Stimulated activated naive CD8-positive, alpha-beta T cell treated with anti-CD3 and anti-CD28 coated beads, Interleukin-15, amount 100 ng/mL, for 72 hours (primary cell): ENCODE measurements at regions not wholly inside any gene's neighbourhood (a gene's known extent, or its start where the extent isn't known, plus 50 kb on each side); places are given as distances from the start of the nearest gene placed in this dataset.
"Not testable (repeated sequence)": the region's sequence is repeated elsewhere in the genome, so short reads cannot be mapped to it uniquely, and the experiment has no call there.

ENCODE experiments used
- ATAC-seq: fragments of 150-1000 bp; cut with Tn5 transposase; 2 replicates; pipeline ENCODE4 v1.10.0; 2021; ENCODE audit warnings: mild to moderate bottlenecking, moderate library complexity
- DNase-seq, 2 donors: peaks; one replicate each; pipeline ENCODE4 v3.0.0; 2021 to 2022
- H3K27ac Mint-ChIP-seq, 2 donors: one replicate each; pipeline ENCODE4 v1.8.0; 2022; ENCODE audit warnings: mild to moderate bottlenecking in 2 of 2, mixed read lengths in 2 of 2, moderate library complexity in 2 of 2
- H3K27me3 Mint-ChIP-seq: one replicate; pipeline ENCODE4 v1.8.0; 2022; ENCODE audit warnings: mixed read lengths
- H3K4me1 Mint-ChIP-seq: one replicate; pipeline ENCODE4 v1.8.0; 2022; ENCODE audit warnings: mild to moderate bottlenecking, mixed read lengths
- H3K4me3 Mint-ChIP-seq, 2 donors: one replicate each; pipeline ENCODE4 v1.8.0; 2022; ENCODE audit warnings: mild to moderate bottlenecking in 2 of 2, mixed read lengths in 2 of 2, moderate library complexity in 1 of 2
- H3K9me3 Mint-ChIP-seq, 2 donors: one replicate each; pipeline ENCODE4 v1.8.0; 2022; ENCODE audit warnings: mixed read lengths in 2 of 2

DNA sequence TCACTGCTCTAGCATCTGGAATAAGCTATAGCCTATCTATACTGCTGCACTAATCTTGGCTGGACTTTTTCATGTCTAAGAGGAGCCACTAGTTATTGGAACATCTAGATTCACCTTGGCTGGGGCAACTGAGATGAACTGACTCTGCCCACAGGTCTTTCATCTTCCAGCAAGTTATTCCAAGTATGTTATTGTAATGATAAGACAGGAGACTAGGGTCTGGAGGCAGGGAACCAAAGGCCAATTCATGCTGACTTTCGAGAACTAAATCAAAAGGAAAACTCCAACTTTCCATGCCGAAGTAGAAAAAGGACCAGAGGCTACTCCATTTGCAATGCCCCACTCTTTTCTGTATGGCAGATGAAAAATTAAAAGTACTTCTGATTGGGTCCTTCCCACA, 1243.0 kb upstream of the RAG2 start:
- no peak for ATAC-seq
- DNase-seq, result no peak
- H3K27me3 Mint-ChIP-seq, result no peaks in the 10 kb centered on the region
- no peak overlapping the region for H3K27ac Mint-ChIP-seq
- H3K4me3 Mint-ChIP-seq, result no peak overlapping the region
- H3K9me3 Mint-ChIP-seq, result peaks cover 7% of the 10 kb centered on the region in 2 donors
- no peaks in the 10 kb centered on the region for H3K4me1 Mint-ChIP-seq

DNA sequence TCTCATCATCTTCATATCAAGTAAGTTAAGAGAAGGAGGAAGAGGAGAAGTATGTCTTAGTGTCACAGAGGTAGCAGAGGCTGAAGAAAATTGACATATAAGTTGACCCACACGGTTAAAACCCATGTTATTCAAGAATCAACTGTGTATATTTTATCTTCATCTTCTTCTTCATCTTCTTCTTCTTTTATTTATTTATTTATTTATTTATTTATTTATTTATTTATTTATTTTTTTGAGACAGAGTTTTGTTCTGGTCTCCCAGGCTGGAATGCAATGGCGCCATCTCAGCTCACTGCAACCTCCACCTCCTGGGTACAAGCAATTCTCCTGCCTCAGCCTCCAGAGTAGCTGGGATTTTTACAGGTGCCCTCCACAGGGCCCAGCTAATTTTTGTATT, 1242.3 kb upstream of the RAG2 start:
- H3K27me3 Mint-ChIP-seq, H3K4me3 Mint-ChIP-seq, ATAC-seq, DNase-seq, H3K9me3 Mint-ChIP-seq, H3K4me1 Mint-ChIP-seq, H3K27ac Mint-ChIP-seq: not testable (repeated sequence)

DNA sequence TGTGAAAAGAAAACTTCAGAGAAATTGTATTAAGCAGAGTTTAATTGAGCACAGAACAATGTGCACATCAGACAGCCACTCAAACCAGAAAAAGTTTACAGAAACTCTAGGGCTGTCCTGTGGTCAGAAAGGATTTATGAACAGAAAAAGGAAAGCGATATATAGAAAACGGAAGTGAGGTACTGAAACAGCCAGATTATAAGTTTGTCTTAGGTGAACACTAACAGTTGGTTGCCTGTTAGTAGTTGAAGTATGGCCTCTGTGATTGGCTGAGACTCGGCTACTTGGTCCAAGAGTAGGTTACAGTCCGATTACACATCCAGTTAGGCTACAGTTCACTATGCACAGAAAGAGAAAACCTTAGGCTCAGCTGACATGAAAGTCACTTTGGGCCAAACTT, 1232.5 kb upstream of the RAG2 start:
- H3K27me3 Mint-ChIP-seq, result no peaks in the 10 kb centered on the region
- ATAC-seq, result no peak
- H3K4me1 Mint-ChIP-seq, result no peaks in the 10 kb centered on the region
- peaks cover 0 to 4% of the 10 kb centered on the region in 2 donors for H3K9me3 Mint-ChIP-seq
- H3K4me3 Mint-ChIP-seq, result no peak overlapping the region
- H3K27ac Mint-ChIP-seq, result no peak overlapping the region
- DNase-seq, result no peak

DNA sequence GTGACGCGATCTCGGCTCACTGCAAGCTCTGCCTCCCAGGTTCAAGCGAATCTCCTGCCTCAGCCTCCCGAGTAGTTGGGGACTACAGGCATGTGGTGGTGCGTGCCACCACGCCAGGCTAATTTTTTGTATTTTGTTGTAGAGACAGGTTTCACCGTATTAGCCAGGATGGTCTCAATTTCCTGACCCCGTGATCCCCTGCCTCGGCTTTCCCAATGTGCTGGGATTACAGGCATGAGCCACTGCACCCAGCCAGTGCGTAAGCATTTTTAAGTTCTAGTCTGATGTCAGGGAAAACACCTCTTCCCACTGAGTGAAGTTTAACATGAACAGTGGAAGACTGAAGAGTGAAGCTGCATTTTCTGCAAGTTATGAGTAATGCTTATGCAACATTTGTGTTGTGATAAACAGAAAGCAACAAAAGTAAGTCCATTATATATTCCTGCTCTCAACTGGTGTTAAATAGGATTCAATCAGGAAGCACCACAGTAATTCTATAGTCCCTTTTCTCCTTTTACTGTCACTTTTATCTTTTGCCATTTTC, 1219.8 kb upstream of the RAG2 start:
- no peak overlapping the region for H3K4me3 Mint-ChIP-seq
- DNase-seq (no peak), ATAC-seq (no peak)
- no peaks in the 10 kb centered on the region for H3K4me1 Mint-ChIP-seq
- H3K9me3 Mint-ChIP-seq, result no peaks in the 10 kb centered on the region
- H3K27me3 Mint-ChIP-seq, result no peaks in the 10 kb centered on the region
- H3K27ac Mint-ChIP-seq, result no peak overlapping the region

DNA sequence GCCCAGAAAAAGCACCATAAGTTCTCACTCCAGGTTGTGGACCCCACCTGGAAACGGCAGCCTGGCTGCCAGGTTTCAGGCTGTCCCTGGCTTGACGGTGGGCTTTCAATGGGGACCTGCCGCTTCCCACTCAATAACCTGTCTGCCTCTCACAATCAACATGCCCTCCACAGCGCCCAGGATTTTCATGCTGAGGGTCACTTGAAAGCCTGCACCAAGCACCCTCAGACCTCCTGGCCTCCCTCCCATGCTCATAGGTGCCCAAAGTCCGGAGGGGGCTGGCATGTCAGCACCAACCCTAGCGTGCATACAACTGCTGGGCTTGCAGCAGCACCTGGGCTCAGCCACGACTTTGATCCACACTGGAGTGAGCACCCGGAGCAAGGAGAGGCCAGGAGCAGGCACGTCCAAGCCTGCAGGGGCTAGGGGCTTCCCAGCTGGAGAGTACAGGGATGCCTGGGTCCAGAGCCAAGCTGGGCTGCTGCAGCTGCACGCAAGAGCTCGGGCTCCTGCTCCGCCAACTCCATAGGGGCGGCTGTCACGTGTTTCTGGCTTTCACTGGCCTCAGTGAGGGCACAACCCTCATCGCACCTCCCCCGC, 1214.3 kb upstream of the RAG2 start:
- Mint-ChIP-seq H3K27me3 (no peaks in the 10 kb centered on the region), H3K4me1 (no peaks in the 10 kb centered on the region), H3K4me3 (no peak overlapping the region), H3K9me3 (no peaks in the 10 kb centered on the region), H3K27ac (no peak overlapping the region)
- ATAC-seq, result no peak
- DNase-seq, result no peak

DNA sequence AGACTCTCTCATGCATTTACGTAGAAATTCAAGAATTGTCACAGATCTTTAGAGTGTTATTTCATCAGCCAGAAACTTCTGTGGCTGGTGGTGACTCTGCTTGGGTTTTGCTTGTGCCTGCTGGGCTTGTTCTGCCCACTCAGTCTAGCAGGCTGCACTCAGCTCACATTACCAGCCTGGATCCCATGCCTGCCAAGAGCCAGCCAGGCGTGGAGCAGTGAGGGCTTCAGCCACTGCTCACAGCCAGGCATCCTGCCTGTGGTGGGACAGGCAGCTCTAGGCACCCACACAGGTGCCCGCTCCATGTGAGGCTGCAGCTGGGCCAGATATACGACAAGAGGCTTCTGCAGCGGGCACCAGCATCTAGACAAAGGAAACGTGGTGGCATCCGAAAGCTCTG, 1213.3 kb upstream of the RAG2 start:
- Mint-ChIP-seq H3K4me1 (no peaks in the 10 kb centered on the region), H3K9me3 (peaks cover 2 to 3% of the 10 kb centered on the region in 2 donors), H3K27ac (no peak overlapping the region), H3K4me3 (no peak overlapping the region), H3K27me3 (no peaks in the 10 kb centered on the region)
- DNase-seq (no peak), ATAC-seq (no peak)

DNA sequence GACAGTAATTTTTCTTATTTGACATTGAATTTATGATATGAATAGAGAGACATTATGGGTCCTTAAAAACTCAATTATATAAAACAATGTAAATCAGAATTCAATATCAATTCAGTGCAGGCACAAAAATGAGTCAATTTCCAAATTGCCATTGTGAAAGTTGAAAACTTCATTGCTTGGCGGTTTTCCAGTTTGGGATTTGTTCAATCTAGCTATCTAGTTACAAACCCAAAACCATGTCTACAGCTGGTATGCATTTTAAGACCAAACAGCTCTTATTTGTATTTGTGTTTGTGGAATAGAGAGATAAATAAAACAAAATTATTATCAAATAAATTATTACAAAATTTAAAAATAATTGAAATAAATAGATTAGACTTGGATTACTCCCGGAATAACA, 1206.6 kb upstream of the RAG2 start:
- no peaks in the 10 kb centered on the region for H3K4me1 Mint-ChIP-seq
- ATAC-seq, result no peak

DNA sequence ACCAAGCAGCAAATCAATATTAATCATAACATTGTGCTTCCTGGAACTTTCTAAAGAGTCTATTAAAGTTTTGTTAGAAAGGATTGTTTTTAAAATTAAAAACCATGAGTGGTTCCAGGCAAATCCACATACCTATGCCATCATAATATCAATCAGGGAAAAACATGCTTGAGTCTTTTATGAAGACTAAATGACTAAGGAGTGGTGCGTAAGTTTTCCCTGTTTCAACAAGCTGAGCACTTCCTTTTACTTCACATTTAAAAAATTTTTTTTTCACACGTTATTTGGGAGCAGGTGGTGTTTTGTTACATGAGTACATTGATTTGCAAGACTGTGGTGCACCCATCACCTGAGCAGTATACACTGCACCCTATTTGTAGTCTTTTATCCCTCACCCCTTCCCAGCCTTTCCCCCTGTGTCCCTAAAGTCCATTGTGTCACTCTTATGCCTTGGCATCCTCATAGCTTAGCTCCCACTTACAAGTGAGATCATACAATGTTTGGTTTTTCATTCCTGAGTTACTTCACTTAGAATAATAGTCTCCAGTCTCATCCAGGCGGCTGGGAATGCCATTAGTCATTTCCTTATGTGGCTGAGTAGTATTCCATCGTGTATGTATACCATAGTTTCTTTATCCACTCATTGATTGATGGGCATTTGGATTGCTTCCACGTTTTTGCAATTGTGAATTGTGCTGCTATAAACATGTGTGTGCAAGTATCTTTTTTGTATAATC, 1190.3 kb upstream of the RAG2 start:
- no peak for ATAC-seq
- no peak for DNase-seq
- H3K27ac Mint-ChIP-seq, result no peak overlapping the region
- H3K4me1 Mint-ChIP-seq, result no peaks in the 10 kb centered on the region
- no peak overlapping the region for H3K4me3 Mint-ChIP-seq
- no peaks in the 10 kb centered on the region for H3K27me3 Mint-ChIP-seq
- peaks cover 14 to 42% of the 10 kb centered on the region in 2 donors for H3K9me3 Mint-ChIP-seq

More for the DNA sequence above, 1206.6 kb upstream of the RAG2 start:
- no peak overlapping the region for H3K27ac Mint-ChIP-seq
- H3K9me3 Mint-ChIP-seq, result peaks cover 7 to 24% of the 10 kb centered on the region in 2 donors
- H3K27me3 Mint-ChIP-seq, result no peaks in the 10 kb centered on the region
- no peak for DNase-seq
- H3K4me3 Mint-ChIP-seq, result no peak overlapping the region

DNA sequence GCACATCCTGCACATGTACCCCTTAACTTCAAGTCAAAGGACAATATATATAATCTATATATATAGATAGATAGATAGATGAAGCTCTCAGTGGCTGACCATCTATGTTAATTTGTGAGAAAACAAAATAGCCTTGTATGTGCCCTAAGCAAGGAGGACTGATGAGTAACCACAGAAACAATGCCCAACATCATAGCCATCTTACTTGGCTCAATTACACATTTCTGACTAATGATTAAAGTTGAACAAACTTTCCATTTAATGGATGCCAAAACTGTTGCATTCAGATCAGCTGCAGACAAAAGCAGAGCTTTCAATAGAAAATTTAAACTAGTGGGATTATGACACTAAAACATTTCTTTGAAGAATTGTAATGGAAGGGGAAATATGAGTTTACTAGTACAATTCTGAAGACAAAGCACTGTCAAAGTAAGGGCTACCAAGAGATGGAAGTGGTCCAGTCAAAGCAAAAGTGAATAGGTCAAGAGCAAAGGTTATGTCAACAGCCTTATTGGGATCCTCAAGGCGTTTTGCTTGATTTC, 1188.2 kb upstream of the RAG2 start:
- ATAC-seq (no peak), DNase-seq (no peak)
- no peak overlapping the region for H3K27ac Mint-ChIP-seq
- H3K27me3 Mint-ChIP-seq, result no peaks in the 10 kb centered on the region
- H3K4me1 Mint-ChIP-seq, result no peaks in the 10 kb centered on the region
- peaks cover 27 to 57% of the 10 kb centered on the region in 2 donors for H3K9me3 Mint-ChIP-seq
- no peak overlapping the region for H3K4me3 Mint-ChIP-seq

DNA sequence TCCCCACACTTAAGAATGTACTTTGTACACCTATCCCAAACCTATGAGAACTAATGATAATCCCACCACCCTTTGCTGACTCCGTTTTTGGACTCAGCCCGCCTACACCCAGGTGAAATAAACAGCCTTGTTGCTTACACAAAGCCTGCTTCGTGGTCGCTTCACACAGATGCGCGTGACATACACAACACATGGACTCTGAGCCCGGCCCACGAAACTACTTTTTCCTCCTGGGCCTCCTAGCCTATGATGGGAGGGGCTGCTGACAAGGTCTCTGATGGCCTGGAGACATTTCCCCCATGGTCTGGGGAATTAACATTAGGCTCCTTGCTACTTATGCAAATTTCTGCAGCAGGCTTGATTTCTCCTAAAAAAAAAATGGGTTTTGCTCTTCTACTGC, 1176.4 kb upstream of the RAG2 start:
- Mint-ChIP-seq H3K4me1 (no peaks in the 10 kb centered on the region), H3K27me3 (no peaks in the 10 kb centered on the region)

DNA sequence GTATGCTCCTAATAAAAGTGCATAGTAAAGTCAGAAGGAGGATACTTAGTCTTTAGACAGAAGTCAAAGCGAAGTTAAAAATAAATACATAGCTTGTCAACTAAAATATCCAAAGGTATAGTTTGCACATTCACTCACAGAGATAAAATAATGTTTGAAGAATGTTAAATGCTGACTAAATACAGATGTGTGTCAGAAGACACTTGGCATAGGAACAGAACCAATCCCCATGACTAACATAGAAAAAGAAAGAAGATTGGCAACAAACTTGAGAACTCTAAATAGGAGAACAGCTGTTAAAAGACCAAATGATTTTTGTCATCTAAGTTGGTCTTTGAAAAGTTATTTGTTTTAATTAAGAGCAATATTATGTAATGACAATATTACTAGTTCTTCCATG, 1172.1 kb upstream of the RAG2 start:
- Mint-ChIP-seq H3K4me1 (no peaks in the 10 kb centered on the region), H3K4me3 (no peak overlapping the region), H3K9me3 (peaks cover 13 to 20% of the 10 kb centered on the region in 2 donors), H3K27me3 (no peaks in the 10 kb centered on the region), H3K27ac (no peak overlapping the region)
- DNase-seq (no peak), ATAC-seq (no peak)

More for the DNA sequence above, 1176.4 kb upstream of the RAG2 start:
- H3K9me3 Mint-ChIP-seq, result peaks cover 17 to 19% of the 10 kb centered on the region in 2 donors
- no peak overlapping the region for H3K27ac Mint-ChIP-seq
- ATAC-seq (no peak), DNase-seq (no peak)
- H3K4me3 Mint-ChIP-seq, result no peak overlapping the region

DNA sequence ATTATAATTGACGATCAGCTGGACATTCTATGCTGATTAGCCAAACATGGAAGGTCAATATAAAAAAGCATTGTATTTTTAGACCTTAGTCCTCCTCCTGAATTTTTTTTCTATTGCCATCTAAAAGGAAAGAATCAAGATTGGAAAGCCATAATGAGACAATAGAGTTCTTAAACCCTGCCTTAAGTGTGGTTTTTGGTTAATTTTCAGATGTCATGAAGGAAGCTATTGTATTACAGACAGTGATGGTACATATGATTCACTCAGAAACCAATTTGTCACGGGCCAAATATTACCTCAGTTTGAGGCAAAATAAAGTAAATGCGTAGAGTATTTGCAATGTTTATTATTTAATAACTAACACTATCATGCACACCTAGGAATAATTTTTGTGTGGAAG, 1164.0 kb upstream of the RAG2 start:
- ATAC-seq, result no peak
- Mint-ChIP-seq H3K4me1 (no peaks in the 10 kb centered on the region), H3K27ac (no peak overlapping the region), H3K4me3 (no peak overlapping the region), H3K9me3 (peaks cover 7 to 13% of the 10 kb centered on the region in 2 donors), H3K27me3 (no peaks in the 10 kb centered on the region)
- no peak for DNase-seq

DNA sequence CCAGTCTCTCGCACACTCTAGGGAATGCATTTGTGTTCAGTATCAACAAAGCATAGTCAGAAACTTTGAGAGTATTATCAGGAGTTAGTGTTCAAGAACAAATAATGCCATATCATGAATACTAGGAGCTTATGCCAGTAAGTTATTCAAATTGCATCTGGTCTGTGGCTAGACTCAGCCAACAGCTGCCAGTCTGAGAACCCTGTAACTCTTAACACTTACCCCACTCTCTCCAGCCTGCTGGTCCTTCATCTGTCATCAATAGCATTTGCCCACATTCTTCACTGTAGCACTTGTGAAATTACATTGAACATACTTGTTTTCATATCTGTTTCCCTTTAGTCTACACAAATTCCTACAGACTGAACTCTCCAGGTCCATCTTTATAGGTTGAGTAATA, 1157.5 kb upstream of the RAG2 start:
- Mint-ChIP-seq H3K9me3 (peaks cover 10 to 30% of the 10 kb centered on the region in 2 donors), H3K27ac (no peak overlapping the region), H3K4me1 (no peaks in the 10 kb centered on the region), H3K4me3 (no peak overlapping the region), H3K27me3 (no peaks in the 10 kb centered on the region)
- ATAC-seq (no peak), DNase-seq (no peak)

DNA sequence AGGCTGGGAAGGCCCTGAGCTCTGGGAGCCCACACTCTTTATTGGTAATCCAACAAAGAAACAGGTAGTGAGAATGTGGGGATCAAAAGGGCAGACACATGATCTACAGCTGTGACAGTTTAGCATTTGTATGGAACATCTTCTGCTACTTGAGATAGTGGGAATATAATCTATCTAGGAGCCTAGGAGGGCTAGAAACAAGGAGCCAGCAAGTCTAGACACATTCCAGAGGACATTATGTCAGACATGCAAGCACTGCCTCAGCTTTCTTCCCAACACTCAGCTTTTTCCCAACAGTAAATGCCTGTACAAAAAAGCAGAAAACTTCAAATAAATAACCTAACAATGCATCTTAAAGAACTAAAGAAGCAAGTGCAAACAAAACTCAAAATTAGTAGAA, 1150.6 kb upstream of the RAG2 start:
- no peak for DNase-seq
- Mint-ChIP-seq H3K4me1 (no peaks in the 10 kb centered on the region), H3K4me3 (no peak overlapping the region), H3K27me3 (no peaks in the 10 kb centered on the region), H3K9me3 (peaks cover 16 to 21% of the 10 kb centered on the region in 2 donors), H3K27ac (no peak overlapping the region)
- ATAC-seq, result no peak

DNA sequence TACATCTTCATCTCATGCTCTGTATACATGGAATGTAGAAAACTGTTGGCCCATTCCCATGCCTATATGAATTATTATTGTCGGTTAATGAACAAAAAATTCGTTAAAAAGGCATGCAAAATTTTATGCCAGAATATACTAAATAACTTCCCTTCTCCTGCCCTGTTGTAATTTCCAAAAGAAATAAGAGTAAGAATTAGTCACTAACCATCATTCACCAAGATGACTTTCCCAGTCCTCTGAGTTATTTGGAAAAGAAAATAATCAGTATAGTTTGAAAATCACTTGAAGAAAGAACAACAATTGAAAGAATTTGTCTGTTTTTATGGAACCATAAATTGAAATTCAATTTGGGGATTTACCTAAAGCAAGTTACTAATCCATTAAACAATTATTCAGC, 1149.1 kb upstream of the RAG2 start:
- Mint-ChIP-seq H3K27me3 (no peaks in the 10 kb centered on the region), H3K27ac (no peak overlapping the region), H3K4me3 (no peak overlapping the region), H3K4me1 (no peaks in the 10 kb centered on the region), H3K9me3 (peaks cover 16 to 21% of the 10 kb centered on the region in 2 donors)
- no peak for DNase-seq
- no peak for ATAC-seq

DNA sequence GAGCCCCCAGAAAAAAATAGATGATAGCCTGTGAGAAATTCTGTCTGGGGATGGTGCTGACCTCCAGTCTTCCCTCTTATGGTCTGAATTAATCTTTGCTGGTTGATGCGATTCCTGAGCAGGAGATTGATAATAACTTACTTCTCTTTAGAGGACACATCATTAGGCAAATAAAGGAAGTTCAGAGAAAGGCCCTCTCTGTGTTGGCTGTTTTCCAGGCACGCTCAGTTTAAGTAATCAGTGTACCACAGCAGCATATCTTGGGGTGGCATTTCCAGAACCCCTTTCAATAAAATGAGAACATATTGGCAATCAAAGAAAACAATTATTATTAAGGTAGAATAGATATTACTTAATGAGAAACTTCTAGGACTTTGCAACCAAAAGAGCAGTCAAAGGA, 1129.3 kb upstream of the RAG2 start:
- H3K4me3 Mint-ChIP-seq, result no peak overlapping the region
- no peak overlapping the region for H3K27ac Mint-ChIP-seq
- ATAC-seq, result no peak
- H3K9me3 Mint-ChIP-seq, result peaks cover 12 to 13% of the 10 kb centered on the region in 2 donors
- no peaks in the 10 kb centered on the region for H3K27me3 Mint-ChIP-seq
- DNase-seq, result no peak
- H3K4me1 Mint-ChIP-seq, result no peaks in the 10 kb centered on the region
